GM12891 (cell line): ENCODE measurements at regions not wholly inside any gene's neighbourhood (a gene's known extent, or its start where the extent isn't known, plus 50 kb on each side); places are given as distances from the start of the nearest gene placed in this dataset.
"Not testable (repeated sequence)": the region's sequence is repeated elsewhere in the genome, so short reads cannot be mapped to it uniquely, and the experiment has no call there.

ENCODE experiments used
- DNase-seq: peaks from one replicate; pipeline ENCODE4 v3.0.0; 2011; ENCODE audit warnings: low spot score; ENCODE audit not compliant: insufficient read length
- FAIRE-seq: peaks from 2 replicates; lab custom pipeline; 2011; peaks lifted over from hg19 to GRCh38; lab: Jason Lieb, UNC
- PAX5 ChIP-seq: IDR thresholded peaks from 2 replicates; pipeline ENCODE4 v1.6.1; 2011; ENCODE audit warnings: low read length, moderate library complexity, mild to moderate bottlenecking; ENCODE audit not compliant: insufficient read depth, severe bottlenecking
- POLR2A ChIP-seq: IDR thresholded peaks from 2 replicates; pipeline ENCODE4 v1.6.1; 2011; ENCODE audit warnings: low read depth, low read length, control low read depth
- POLR2AphosphoS5 ChIP-seq: IDR thresholded peaks from 2 replicates; pipeline ENCODE4 v1.6.1; 2011; ENCODE audit warnings: low read depth, low read length, control low read depth
- POU2F2 ChIP-seq: IDR thresholded peaks from 2 replicates; pipeline ENCODE4 v1.6.1; 2011; ENCODE audit warnings: low read depth, mild to moderate bottlenecking, control low read depth, low read length, moderate library complexity
- SPI1 ChIP-seq: IDR thresholded peaks from 2 replicates; pipeline ENCODE4 v1.6.1; 2011; ENCODE audit warnings: low read depth, low read length, control low read depth
- TAF1 ChIP-seq: IDR thresholded peaks from 2 replicates; pipeline ENCODE4 v1.6.1; 2011; ENCODE audit warnings: low read depth, low read length, control low read depth

DNA sequence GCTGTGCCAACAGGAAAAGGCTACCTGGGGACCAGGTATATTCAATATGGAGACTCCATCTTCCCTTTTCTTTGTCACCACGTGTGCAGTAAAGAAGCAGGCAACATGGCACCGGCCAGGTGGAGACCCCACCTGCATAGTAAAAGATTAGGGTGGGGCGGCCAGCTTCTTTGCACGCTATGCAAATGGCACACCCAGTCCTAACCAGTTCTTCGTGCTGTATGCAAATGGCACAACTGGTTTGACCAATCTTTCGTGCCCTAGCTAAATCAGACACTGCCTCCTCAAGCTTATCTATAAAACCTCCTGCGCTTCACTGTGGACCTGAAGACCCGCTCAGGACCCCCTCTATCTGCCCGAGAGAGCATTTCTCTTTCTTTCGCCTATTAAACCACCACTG is 88.8 kb upstream of the EZR start:
- DNase-seq: no peak
- TF ChIP-seq POU2F2: no peak
- no peak for TF ChIP-seq TAF1
- no peak for TF ChIP-seq POLR2AphosphoS5
- no peak for TF ChIP-seq SPI1
- no peak for TF ChIP-seq PAX5
- TF ChIP-seq POLR2A: no peak
- FAIRE-seq: no peak

- no peak for FAIRE-seq
- DNase-seq: no peak
- TF ChIP-seq SPI1 (no peak), PAX5 (no peak), POLR2AphosphoS5 (no peak), POU2F2 (no peak), POLR2A (no peak), TAF1 (no peak)
These were observed 87.8 kb upstream of the EZR start for GRCh38 chr6:158906926-158907325.

DNA sequence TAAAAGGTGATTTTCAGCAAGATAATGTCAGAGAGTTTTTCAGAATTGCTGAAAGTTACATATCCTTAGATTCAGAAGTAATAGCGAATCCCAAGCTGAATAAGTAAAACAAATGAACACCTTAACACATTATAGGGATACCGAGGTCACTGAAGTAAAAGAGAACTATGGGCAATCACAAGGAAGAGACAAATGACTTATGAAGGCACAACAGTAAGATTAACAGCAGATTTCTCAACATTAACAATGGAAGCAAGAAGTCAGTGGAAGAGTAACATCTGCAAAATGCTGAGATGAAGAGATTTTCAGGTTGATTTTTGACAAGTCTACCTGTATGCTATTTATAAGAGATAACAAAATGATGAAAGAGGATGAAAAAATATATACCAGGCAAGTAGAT is 86.1 kb upstream of the EZR start:
- DNase-seq: no peak
- TF ChIP-seq POLR2AphosphoS5 (no peak), TAF1 (no peak), POU2F2 (no peak), PAX5 (no peak)
- no peak for FAIRE-seq

DNA sequence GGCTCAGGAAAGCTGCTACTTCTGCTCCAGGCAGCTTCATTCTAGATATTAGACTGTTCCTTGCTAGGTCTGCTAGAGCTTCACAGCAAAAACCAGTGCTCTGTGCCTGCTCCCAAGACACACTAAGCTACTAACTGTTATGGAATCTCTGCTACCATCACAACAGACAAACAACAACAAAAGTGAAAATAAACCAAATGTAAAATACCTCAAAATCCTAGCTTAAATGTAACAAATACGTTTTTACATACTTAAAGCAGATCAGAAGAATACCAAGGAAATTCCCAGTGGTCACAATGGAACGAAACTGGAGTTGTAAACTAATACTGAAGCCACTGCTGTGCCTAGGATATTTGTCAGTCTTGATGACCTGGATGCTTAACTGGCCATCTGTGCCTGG is 84.6 kb upstream of the EZR start:
- FAIRE-seq (no peak), DNase-seq (no peak)
- no peak for TF ChIP-seq POLR2A
- no peak for TF ChIP-seq PAX5
- no peak for TF ChIP-seq TAF1
- no peak for TF ChIP-seq POLR2AphosphoS5
- no peak for TF ChIP-seq SPI1
- TF ChIP-seq POU2F2: no peak

GRCh38 chr6:158900663-158901312 is 81.6 kb upstream of the EZR start:
- no peak for FAIRE-seq

DNA sequence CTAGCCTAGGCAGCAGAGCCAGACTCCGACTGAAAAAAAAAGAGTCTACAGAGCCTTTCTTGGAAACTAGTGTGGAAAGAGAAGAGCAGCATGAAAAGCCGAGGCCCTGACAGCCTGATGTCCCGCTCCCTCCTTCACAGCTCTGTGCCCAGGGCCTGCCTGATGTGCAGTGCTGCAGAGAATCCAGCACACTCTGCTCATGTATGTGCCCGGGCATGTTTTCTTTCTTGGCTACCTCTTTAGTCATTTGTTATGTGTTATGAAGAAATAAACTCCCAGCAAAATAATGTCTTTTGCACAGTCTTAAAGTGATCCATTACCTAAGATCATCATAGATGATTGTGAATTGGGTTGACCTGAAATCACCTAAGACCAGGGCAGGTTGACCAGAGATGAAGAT is 78.1 kb upstream of the EZR start:
- no peak for DNase-seq

More at GRCh38 chr6:158900663-158901312, 81.6 kb upstream of the EZR start:
- no peak for TF ChIP-seq POLR2A
- no peak for TF ChIP-seq POU2F2
- no peak for TF ChIP-seq TAF1
- no peak for TF ChIP-seq PAX5
- no peak for TF ChIP-seq SPI1
- no peak for TF ChIP-seq POLR2AphosphoS5
- DNase-seq: no peak

GRCh38 chr6:158895661-158896060 is 76.5 kb upstream of the EZR start:
- FAIRE-seq: no peak
- no peak for TF ChIP-seq SPI1
- TF ChIP-seq POLR2AphosphoS5: no peak
- TF ChIP-seq POLR2A: no peak
- DNase-seq: no peak

More for the DNA sequence above, 78.1 kb upstream of the EZR start:
- peak; percentile 38 for FAIRE-seq
- TF ChIP-seq SPI1: no peak
- TF ChIP-seq POLR2A: no peak
- TF ChIP-seq POLR2AphosphoS5: no peak
- TF ChIP-seq PAX5: no peak
- TF ChIP-seq TAF1: no peak
- no peak for TF ChIP-seq POU2F2

- TF ChIP-seq POLR2AphosphoS5 (no peak), POLR2A (no peak), SPI1 (no peak), PAX5 (no peak), TAF1 (no peak), POU2F2 (no peak)
- FAIRE-seq (no peak), DNase-seq (no peak)
These were observed 75.0 kb upstream of the EZR start for GRCh38 chr6:158894193-158894592.

GRCh38 chr6:158892266-158892665 is 73.1 kb upstream of the EZR start:
- TF ChIP-seq POLR2AphosphoS5 (no peak), SPI1 (no peak), POU2F2 (no peak), TAF1 (no peak), POLR2A (no peak), PAX5 (no peak)
- DNase-seq: no peak
- FAIRE-seq: no peak

GRCh38 chr6:158891560-158891959 is 72.4 kb upstream of the EZR start:
- DNase-seq, FAIRE-seq: not testable (repeated sequence)

- not testable (repeated sequence) for FAIRE-seq, DNase-seq
These were observed 69.0 kb upstream of the EZR start for GRCh38 chr6:158888171-158888570.

- not testable (repeated sequence) for FAIRE-seq
These were observed 67.3 kb upstream of the EZR start for GRCh38 chr6:158886346-158886977.

GRCh38 chr6:158881884-158882283 is 62.7 kb upstream of the EZR start:
- DNase-seq, FAIRE-seq: not testable (repeated sequence)

More at GRCh38 chr6:158886346-158886977, 67.3 kb upstream of the EZR start:
- not testable (repeated sequence) for DNase-seq

DNA sequence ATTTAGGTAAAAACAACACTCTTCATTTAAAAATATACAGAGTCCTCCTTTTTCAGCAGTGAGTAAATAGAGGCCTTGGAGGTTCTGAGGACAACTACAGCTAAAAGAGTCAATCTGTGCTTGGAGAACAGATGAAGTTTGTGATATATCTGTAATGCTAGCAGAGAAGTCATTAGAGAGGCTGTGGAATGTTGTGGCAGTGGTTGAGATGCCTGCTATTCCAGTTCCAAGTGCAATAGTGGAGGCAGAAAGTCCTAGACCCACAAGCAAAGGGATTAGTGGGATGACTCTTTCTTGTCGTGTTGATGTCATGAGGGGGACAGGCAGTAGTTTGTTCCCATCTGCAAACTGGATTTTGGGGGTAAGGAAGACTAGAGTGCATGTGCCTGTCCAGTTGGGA is 62.1 kb upstream of the EZR start:
- not testable (repeated sequence) for FAIRE-seq, DNase-seq
